ENCODE measurements at regions not wholly inside any gene's neighbourhood (a gene's known extent, or its start where the extent isn't known, plus 50 kb on each side); places are given as distances from the start of the nearest gene placed in this dataset.

DNA sequence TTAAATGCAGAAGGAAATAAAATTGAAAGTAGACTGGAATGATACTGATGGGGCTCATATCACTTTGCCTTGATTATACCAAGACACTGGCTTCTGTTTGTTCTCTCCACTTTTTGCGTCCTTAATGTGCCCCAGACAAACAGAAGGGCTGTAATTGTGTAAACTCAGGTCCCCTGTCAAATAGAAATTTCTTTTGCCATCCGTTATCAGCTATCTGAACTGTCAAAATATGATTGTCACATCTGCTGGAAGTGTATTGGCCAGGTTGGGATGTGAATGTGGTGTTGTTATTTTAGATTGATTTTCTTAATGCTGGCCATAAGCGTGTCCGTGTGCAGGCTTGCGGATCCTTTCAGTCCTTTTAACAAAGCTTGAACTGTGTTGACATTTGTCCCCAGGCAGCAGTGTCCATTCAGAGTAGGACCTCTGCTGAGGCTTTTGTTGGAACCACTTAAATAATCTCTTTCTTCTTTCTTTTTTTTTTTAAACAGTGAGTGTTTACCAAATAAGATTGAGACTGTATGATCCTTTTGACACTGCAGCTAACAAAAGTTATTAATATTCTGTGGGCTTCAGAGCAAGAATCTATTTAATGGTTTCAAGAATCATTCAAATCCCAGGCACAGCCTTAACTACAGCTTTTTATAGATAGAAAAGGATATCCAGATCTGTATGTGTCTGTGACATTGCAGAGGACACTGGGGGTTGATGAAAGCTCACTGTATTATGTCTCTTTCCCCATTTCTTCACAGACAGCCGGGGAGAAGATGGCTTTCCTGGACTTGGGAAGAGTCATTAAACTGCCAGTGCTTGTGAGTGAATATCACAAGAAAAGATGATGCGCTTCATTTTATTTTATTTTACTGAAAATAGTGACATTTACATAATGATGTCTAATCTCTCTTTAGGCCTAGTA, 171.7 kb downstream of the ZNF608 start:
- TF ChIP-seq, protein P1, sequence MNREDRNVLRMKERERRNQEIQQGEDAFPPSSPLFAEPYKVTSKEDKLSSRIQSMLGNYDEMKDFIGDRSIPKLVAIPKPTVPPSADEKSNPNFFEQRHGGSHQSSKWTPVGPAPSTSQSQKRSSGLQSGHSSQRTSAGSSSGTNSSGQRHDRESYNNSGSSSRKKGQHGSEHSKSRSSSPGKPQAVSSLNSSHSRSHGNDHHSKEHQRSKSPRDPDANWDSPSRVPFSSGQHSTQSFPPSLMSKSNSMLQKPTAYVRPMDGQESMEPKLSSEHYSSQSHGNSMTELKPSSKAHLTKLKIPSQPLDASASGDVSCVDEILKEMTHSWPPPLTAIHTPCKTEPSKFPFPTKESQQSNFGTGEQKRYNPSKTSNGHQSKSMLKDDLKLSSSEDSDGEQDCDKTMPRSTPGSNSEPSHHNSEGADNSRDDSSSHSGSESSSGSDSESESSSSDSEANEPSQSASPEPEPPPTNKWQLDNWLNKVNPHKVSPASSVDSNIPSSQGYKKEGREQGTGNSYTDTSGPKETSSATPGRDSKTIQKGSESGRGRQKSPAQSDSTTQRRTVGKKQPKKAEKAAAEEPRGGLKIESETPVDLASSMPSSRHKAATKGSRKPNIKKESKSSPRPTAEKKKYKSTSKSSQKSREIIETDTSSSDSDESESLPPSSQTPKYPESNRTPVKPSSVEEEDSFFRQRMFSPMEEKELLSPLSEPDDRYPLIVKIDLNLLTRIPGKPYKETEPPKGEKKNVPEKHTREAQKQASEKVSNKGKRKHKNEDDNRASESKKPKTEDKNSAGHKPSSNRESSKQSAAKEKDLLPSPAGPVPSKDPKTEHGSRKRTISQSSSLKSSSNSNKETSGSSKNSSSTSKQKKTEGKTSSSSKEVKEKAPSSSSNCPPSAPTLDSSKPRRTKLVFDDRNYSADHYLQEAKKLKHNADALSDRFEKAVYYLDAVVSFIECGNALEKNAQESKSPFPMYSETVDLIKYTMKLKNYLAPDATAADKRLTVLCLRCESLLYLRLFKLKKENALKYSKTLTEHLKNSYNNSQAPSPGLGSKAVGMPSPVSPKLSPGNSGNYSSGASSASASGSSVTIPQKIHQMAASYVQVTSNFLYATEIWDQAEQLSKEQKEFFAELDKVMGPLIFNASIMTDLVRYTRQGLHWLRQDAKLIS (CRISPR knock-in tag; IDR thresholded peaks at IDR 0.05), result no peak
- TF ChIP-seq EZH2 (conservative IDR thresholded peaks at IDR 0.05; ENCODE audit: low read depth, low read length) (no peak), POLR2A (IDR thresholded peaks at IDR 0.05; ENCODE audit: insufficient read depth in 1 of 2, low read depth in 2 of 2, low read length in 2 of 2) (no peak), ZNF615 (CRISPR knock-in tag; IDR thresholded peaks at IDR 0.05; ENCODE audit: borderline replicate concordance) (no peak)
